ENCODE measurements at regions not wholly inside any gene's neighbourhood (a gene's known extent, or its start where the extent isn't known, plus 50 kb on each side); places are given as distances from the start of the nearest gene placed in this dataset.

- TF ChIP-seq, protein P1, sequence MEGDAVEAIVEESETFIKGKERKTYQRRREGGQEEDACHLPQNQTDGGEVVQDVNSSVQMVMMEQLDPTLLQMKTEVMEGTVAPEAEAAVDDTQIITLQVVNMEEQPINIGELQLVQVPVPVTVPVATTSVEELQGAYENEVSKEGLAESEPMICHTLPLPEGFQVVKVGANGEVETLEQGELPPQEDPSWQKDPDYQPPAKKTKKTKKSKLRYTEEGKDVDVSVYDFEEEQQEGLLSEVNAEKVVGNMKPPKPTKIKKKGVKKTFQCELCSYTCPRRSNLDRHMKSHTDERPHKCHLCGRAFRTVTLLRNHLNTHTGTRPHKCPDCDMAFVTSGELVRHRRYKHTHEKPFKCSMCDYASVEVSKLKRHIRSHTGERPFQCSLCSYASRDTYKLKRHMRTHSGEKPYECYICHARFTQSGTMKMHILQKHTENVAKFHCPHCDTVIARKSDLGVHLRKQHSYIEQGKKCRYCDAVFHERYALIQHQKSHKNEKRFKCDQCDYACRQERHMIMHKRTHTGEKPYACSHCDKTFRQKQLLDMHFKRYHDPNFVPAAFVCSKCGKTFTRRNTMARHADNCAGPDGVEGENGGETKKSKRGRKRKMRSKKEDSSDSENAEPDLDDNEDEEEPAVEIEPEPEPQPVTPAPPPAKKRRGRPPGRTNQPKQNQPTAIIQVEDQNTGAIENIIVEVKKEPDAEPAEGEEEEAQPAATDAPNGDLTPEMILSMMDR (IDR thresholded peaks at IDR 0.05; ENCODE audit: insufficient read depth, low read length, poor library complexity, severe bottlenecking), result no peak
- TF ChIP-seq EZH2phosphoT487 (conservative IDR thresholded peaks at IDR 0.05; ENCODE audit: low read length), result no peak
Observed at GRCh38 chr2:217732992-217733391, 269.8 kb downstream of the TNS1 start.

Data from SU-DHL-6 (cell line).